ENCODE measurements at regions not wholly inside any gene's neighbourhood (a gene's known extent, or its start where the extent isn't known, plus 50 kb on each side); places are given as distances from the start of the nearest gene placed in this dataset.
"Not testable (repeated sequence)": the region's sequence is repeated elsewhere in the genome, so short reads cannot be mapped to it uniquely, and the experiment has no call there.

- Histone ChIP-seq H3K36me3 (ENCODE audit: control insufficient read depth in 4 of 4, insufficient read depth in 3 of 4, low read depth in 1 of 4, low read length in 3 of 4) (no peaks in the 10 kb centered on the region), H3K27me3 (ENCODE audit: control insufficient read depth in 4 of 4, insufficient read depth in 4 of 4, low read length in 3 of 4) (no peaks in the 10 kb centered on the region), H3K27ac (ENCODE audit: low read depth in 1 of 2, low read length in 2 of 2) (no peak overlapping the region), H3K9me3 (ENCODE audit: control insufficient read depth in 4 of 4, low read length in 3 of 4) (peaks cover 0 to 6% (median 0%) of the 10 kb centered on the region in 4 donors), H3K9ac (ENCODE audit: low read depth in 1 of 2, low read length in 2 of 2) (no peak overlapping the region), H3K4me1 (ENCODE audit: control insufficient read depth in 4 of 4, insufficient read depth in 4 of 4, low read length in 3 of 4) (no peaks in the 10 kb centered on the region), H3K4me3 (ENCODE audit: low read depth in 1 of 3, low read length in 3 of 3) (no peak overlapping the region)
- DNase-seq (ENCODE audit: low spot score): no peak
- no peak for TF ChIP-seq RAD21 (IDR thresholded peaks at IDR 0.05)
Measured at GRCh38 chr3:25913179-25913578, 123.3 kb downstream of the OXSM start.

- no peak overlapping the region for H3K9ac ChIP-seq (ENCODE audit: low read depth in 1 of 2, low read length in 2 of 2)
- no peak for DNase-seq (ENCODE audit: low spot score)
- no peak overlapping the region for H3K27ac ChIP-seq (ENCODE audit: low read depth in 1 of 2, low read length in 2 of 2)
- WGBS: 80% methylated on average over 2 of the region's 2 CpGs
- TF ChIP-seq FOXA1 (IDR thresholded peaks at IDR 0.05): no peak
- no peak for TF ChIP-seq JUND (IDR thresholded peaks at IDR 0.05)
- TF ChIP-seq NR2F2 (IDR thresholded peaks at IDR 0.05): no peak
- TF ChIP-seq SP1 (IDR thresholded peaks at IDR 0.05): no peak
- no peak for TF ChIP-seq MAX (IDR thresholded peaks at IDR 0.05)
- no peak for TF ChIP-seq HNF4G (IDR thresholded peaks at IDR 0.05)
- no peaks in the 10 kb centered on the region for H3K27me3 ChIP-seq (ENCODE audit: control insufficient read depth in 4 of 4, insufficient read depth in 4 of 4, low read length in 3 of 4)
- H3K4me1 ChIP-seq (ENCODE audit: control insufficient read depth in 4 of 4, insufficient read depth in 4 of 4, low read length in 3 of 4): no peaks in the 10 kb centered on the region
- no peak overlapping the region for H3K4me3 ChIP-seq (ENCODE audit: low read depth in 1 of 3, low read length in 3 of 3)
- no peaks in the 10 kb centered on the region for H3K36me3 ChIP-seq (ENCODE audit: control insufficient read depth in 4 of 4, insufficient read depth in 3 of 4, low read depth in 1 of 4, low read length in 3 of 4)
- peaks cover 0 to 6% (median 0%) of the 10 kb centered on the region in 4 donors for H3K9me3 ChIP-seq (ENCODE audit: control insufficient read depth in 4 of 4, low read length in 3 of 4)
Measured at GRCh38 chr3:25915673-25916072, 125.8 kb downstream of the OXSM start.

- Histone ChIP-seq H3K4me3 (ENCODE audit: low read depth in 1 of 3, low read length in 3 of 3) (no peak overlapping the region), H3K27ac (ENCODE audit: low read depth in 1 of 2, low read length in 2 of 2) (no peak overlapping the region), H3K4me1 (ENCODE audit: control insufficient read depth in 4 of 4, insufficient read depth in 4 of 4, low read length in 3 of 4) (no peaks in the 10 kb centered on the region), H3K36me3 (ENCODE audit: control insufficient read depth in 4 of 4, insufficient read depth in 3 of 4, low read depth in 1 of 4, low read length in 3 of 4) (no peaks in the 10 kb centered on the region), H3K27me3 (ENCODE audit: control insufficient read depth in 4 of 4, insufficient read depth in 4 of 4, low read length in 3 of 4) (no peaks in the 10 kb centered on the region), H3K9ac (ENCODE audit: low read depth in 1 of 2, low read length in 2 of 2) (no peak overlapping the region), H3K9me3 (ENCODE audit: control insufficient read depth in 4 of 4, low read length in 3 of 4) (peaks cover 0 to 6% (median 0%) of the 10 kb centered on the region in 4 donors)
- TF ChIP-seq NR2F2 (IDR thresholded peaks at IDR 0.05) (no peak), HNF4G (IDR thresholded peaks at IDR 0.05) (no peak), JUND (IDR thresholded peaks at IDR 0.05) (no peak), CTCF (IDR thresholded peaks at IDR 0.05; ENCODE audit: low read depth, low read length, missing input control) (no peak), HNF4A (conservative IDR thresholded peaks at IDR 0.05) (no peak), MAX (IDR thresholded peaks at IDR 0.05) (no peak), FOXA1 (IDR thresholded peaks at IDR 0.05) (no peak), TAF1 (conservative IDR thresholded peaks at IDR 0.05) (no peak), REST (IDR thresholded peaks at IDR 0.05) (no peak), YY1 (IDR thresholded peaks at IDR 0.05) (no peak), ZBTB33 (IDR thresholded peaks at IDR 0.05) (no peak), RXRA (IDR thresholded peaks at IDR 0.05) (no peak), ATF3 (IDR thresholded peaks at IDR 0.05) (no peak), EGR1 (IDR thresholded peaks at IDR 0.05; ENCODE audit: low read depth in 2 of 2) (no peak)
- DNase-seq (ENCODE audit: low spot score): no peak
- WGBS: 0% methylated on average over 1 of the region's 1 CpG
Measured at GRCh38 chr3:25916321-25916720, 126.4 kb downstream of the OXSM start.

- not testable (repeated sequence) for H3K9me3 ChIP-seq (ENCODE audit: control insufficient read depth in 4 of 4, low read length in 3 of 4); H3K27me3 ChIP-seq (ENCODE audit: control insufficient read depth in 4 of 4, insufficient read depth in 4 of 4, low read length in 3 of 4); H3K27ac ChIP-seq (ENCODE audit: low read depth in 1 of 2, low read length in 2 of 2); H3K4me3 ChIP-seq (ENCODE audit: low read depth in 1 of 3, low read length in 3 of 3); H3K36me3 ChIP-seq (ENCODE audit: control insufficient read depth in 4 of 4, insufficient read depth in 3 of 4, low read depth in 1 of 4, low read length in 3 of 4); H3K4me1 ChIP-seq (ENCODE audit: control insufficient read depth in 4 of 4, insufficient read depth in 4 of 4, low read length in 3 of 4); H3K9ac ChIP-seq (ENCODE audit: low read depth in 1 of 2, low read length in 2 of 2); DNase-seq (ENCODE audit: low spot score)
- WGBS: 81% methylated on average over 6 of the region's 6 CpGs
Measured at GRCh38 chr3:25931967-25932366, 142.1 kb downstream of the OXSM start.

Data from liver (tissue), 8 donors.